SK-N-SH treated with all-trans-retinoic acid at 6 μM for 48 hours (cell line): ENCODE measurements at regions not wholly inside any gene's neighbourhood (a gene's known extent, or its start where the extent isn't known, plus 50 kb on each side); places are given as distances from the start of the nearest gene placed in this dataset.

ENCODE experiments used
- ATAC-seq: fragments of 200-7000 bp; cut with Tn5 transposase; 3 replicates; pipeline ENCODE4 v1.9.1; 2020; ENCODE audit warnings: mild to moderate bottlenecking, moderate library complexity
- ARNTL ChIP-seq: fragments of 450-650 bp; formaldehyde crosslinking; IDR thresholded peaks from 2 replicates; pipeline ENCODE4 v1.5.0; 2020; ENCODE audit warnings: low read depth, mild to moderate bottlenecking, moderate library complexity, borderline replicate concordance
- BACH2 ChIP-seq: fragments of 250-450 bp; sonication (Bioruptor Pico); IDR thresholded peaks from 2 replicates; pipeline ENCODE4 v1.9.0; 2021; ENCODE audit warnings: mild to moderate bottlenecking, borderline replicate concordance
- CREB5 ChIP-seq: fragments of 250-450 bp; sonication (Bioruptor Pico); IDR thresholded peaks from 2 replicates; pipeline ENCODE4 v1.5.1; 2020; ENCODE audit warnings: low read depth, mild to moderate bottlenecking, moderate library complexity
- CSDC2 ChIP-seq: fragments of 250-450 bp; sonication (Bioruptor Pico); IDR thresholded peaks from 2 replicates; pipeline ENCODE4 v1.5.0; 2020; ENCODE audit warnings: mild to moderate bottlenecking, moderate library complexity
- CSRNP3 ChIP-seq: fragments of 250-450 bp; sonication (Bioruptor Pico); IDR thresholded peaks from 2 replicates; pipeline ENCODE4 v1.5.1; 2021; ENCODE audit warnings: mild to moderate bottlenecking, moderate library complexity
- ESRRG ChIP-seq: fragments of 250-450 bp; sonication (Bioruptor Pico); IDR thresholded peaks from 2 replicates; pipeline ENCODE4 v1.6.1; 2021; ENCODE audit warnings: mild to moderate bottlenecking
- GLIS3 ChIP-seq: fragments of 250-450 bp; sonication (Bioruptor Pico); IDR thresholded peaks from 2 replicates; pipeline ENCODE4 v1.5.0; 2020; ENCODE audit warnings: mild to moderate bottlenecking, moderate library complexity
- ISL1 ChIP-seq: fragments of 250-450 bp; sonication (Bioruptor Pico); IDR thresholded peaks from 2 replicates; pipeline ENCODE4 v2.1.2; 2022; ENCODE audit warnings: mild to moderate bottlenecking, moderate library complexity
- PATZ1 ChIP-seq: fragments of 250-450 bp; sonication (Bioruptor Pico); IDR thresholded peaks from 2 replicates; pipeline ENCODE4 v1.8.0; 2020; ENCODE audit warnings: mild to moderate bottlenecking, moderate library complexity, borderline replicate concordance
- POU6F1 ChIP-seq: fragments of 250-450 bp; sonication (Bioruptor Pico); IDR thresholded peaks from 2 replicates; pipeline ENCODE4 v1.8.0; 2021; ENCODE audit warnings: low read depth, mild to moderate bottlenecking, moderate library complexity, borderline replicate concordance
- PPARA ChIP-seq: fragments of 250-450 bp; sonication (Bioruptor Pico); IDR thresholded peaks from 2 replicates; pipeline ENCODE4 v1.5.0; 2020; ENCODE audit warnings: mild to moderate bottlenecking, borderline replicate concordance
- RARB ChIP-seq: fragments of 250-450 bp; sonication (Bioruptor Pico); IDR thresholded peaks from 2 replicates; pipeline ENCODE4 v1.8.0; 2021; ENCODE audit warnings: mild to moderate bottlenecking, moderate library complexity
- SNAI2 ChIP-seq: fragments of 250-450 bp; sonication (Bioruptor Pico); IDR thresholded peaks from 2 replicates; pipeline ENCODE4 v1.5.0; 2020; ENCODE audit warnings: mild to moderate bottlenecking, moderate library complexity
- TCF4 ChIP-seq: fragments of 250-450 bp; sonication (Bioruptor Pico); IDR thresholded peaks from 2 replicates; pipeline ENCODE4 v1.8.0; 2021; ENCODE audit warnings: mild to moderate bottlenecking, moderate library complexity, borderline replicate concordance
- TOX ChIP-seq: fragments of 250-450 bp; sonication (Bioruptor Pico); IDR thresholded peaks from 2 replicates; pipeline ENCODE4 v1.8.0; 2021; ENCODE audit warnings: mild to moderate bottlenecking, moderate library complexity, borderline replicate concordance
- ZC3H10 ChIP-seq: fragments of 250-450 bp; sonication (Bioruptor Pico); IDR thresholded peaks from 2 replicates; pipeline ENCODE4 v1.5.1; 2021; ENCODE audit warnings: mild to moderate bottlenecking, moderate library complexity
- ZFP3 ChIP-seq: fragments of 250-450 bp; sonication (Bioruptor Pico); IDR thresholded peaks from 2 replicates; pipeline ENCODE4 v1.5.0; 2020; ENCODE audit warnings: mild to moderate bottlenecking, moderate library complexity
- ZFP30 ChIP-seq: fragments of 450-650 bp; formaldehyde crosslinking; IDR thresholded peaks from 2 replicates; pipeline ENCODE4 v1.5.0; 2022; ENCODE audit warnings: mild to moderate bottlenecking, moderate library complexity
- ZNF70 ChIP-seq: fragments of 450-650 bp; formaldehyde crosslinking; IDR thresholded peaks from 2 replicates; pipeline ENCODE4 v1.5.0; 2020; ENCODE audit warnings: mild to moderate bottlenecking, moderate library complexity
- ZNF8 ChIP-seq: fragments of 450-650 bp; formaldehyde crosslinking; IDR thresholded peaks from 2 replicates; pipeline ENCODE4 v1.5.0; 2020; ENCODE audit warnings: mild to moderate bottlenecking, moderate library complexity

- TF ChIP-seq RARB (CRISPR knock-in tag) (no peak), ZNF70 (CRISPR knock-in tag) (no peak), CSDC2 (CRISPR knock-in tag) (no peak), GLIS3 (CRISPR knock-in tag) (no peak), ZFP30 (CRISPR knock-in tag) (no peak), BACH2 (no peak), ISL1 (CRISPR knock-in tag) (no peak), CSRNP3 (CRISPR knock-in tag) (no peak), ZNF8 (CRISPR knock-in tag) (no peak), PPARA (CRISPR knock-in tag) (no peak), TCF4 (no peak), PATZ1 (CRISPR knock-in tag) (no peak), ARNTL (CRISPR knock-in tag) (no peak), CREB5 (CRISPR knock-in tag) (no peak), POU6F1 (no peak), ZC3H10 (no peak)
- no peak for ATAC-seq
Observed at GRCh38 chr11:104365676-104366075, 201.7 kb upstream of the PDGFD start.

GRCh38 chr11:104361975-104362374 is 198.0 kb upstream of the PDGFD start:
- TF ChIP-seq ZNF70 (CRISPR knock-in tag) (no peak), ZNF8 (CRISPR knock-in tag) (no peak), ESRRG (CRISPR knock-in tag) (no peak), SNAI2 (CRISPR knock-in tag) (no peak), ZC3H10 (no peak), ZFP30 (CRISPR knock-in tag) (no peak), PPARA (CRISPR knock-in tag) (no peak), RARB (CRISPR knock-in tag) (no peak), ZFP3 (CRISPR knock-in tag) (no peak), POU6F1 (no peak), TOX (CRISPR knock-in tag) (no peak), BACH2 (no peak), PATZ1 (CRISPR knock-in tag) (no peak), ISL1 (CRISPR knock-in tag) (no peak), CREB5 (CRISPR knock-in tag) (no peak), GLIS3 (CRISPR knock-in tag) (no peak)
- no peak for ATAC-seq
